ENCODE measurements at regions not wholly inside any gene's neighbourhood (a gene's known extent, or its start where the extent isn't known, plus 50 kb on each side); places are given as distances from the start of the nearest gene placed in this dataset.

GRCh38 chr7:13518738-13519137 lies 470.7 kb downstream of the ETV1 start:
- no peak for DNase-seq

- no peak for DNase-seq
Measured at GRCh38 chr7:13524076-13524475, 465.4 kb downstream of the ETV1 start.

- DNase-seq: no peak
Measured at GRCh38 chr7:13532028-13532753, 457.3 kb downstream of the ETV1 start.

- no peak for DNase-seq
Measured at GRCh38 chr7:13538669-13539068, 450.8 kb downstream of the ETV1 start.

- DNase-seq: no peak
Measured at GRCh38 chr7:13540429-13540828, 449.0 kb downstream of the ETV1 start.

GRCh38 chr7:13541326-13541725 lies 448.1 kb downstream of the ETV1 start:
- DNase-seq: no peak

- no peak for DNase-seq
Measured at GRCh38 chr7:13542451-13542850, 447.0 kb downstream of the ETV1 start.

GRCh38 chr7:13551503-13551902 lies 438.0 kb downstream of the ETV1 start:
- DNase-seq: no peak

GRCh38 chr7:13560441-13560840 lies 429.0 kb downstream of the ETV1 start:
- no peak for DNase-seq

GRCh38 chr7:13563257-13563656 lies 426.2 kb downstream of the ETV1 start:
- peak; percentile 1 for DNase-seq

GRCh38 chr7:13563680-13564079 lies 425.8 kb downstream of the ETV1 start:
- no peak for DNase-seq

- DNase-seq: no peak
Measured at GRCh38 chr7:13577566-13578145, 411.8 kb downstream of the ETV1 start.

GRCh38 chr7:13578294-13578693 lies 411.2 kb downstream of the ETV1 start:
- DNase-seq: no peak

GRCh38 chr7:13581097-13581496 lies 408.4 kb downstream of the ETV1 start:
- DNase-seq: no peak

- no peak for DNase-seq
Measured at GRCh38 chr7:13593854-13594253, 395.6 kb downstream of the ETV1 start.

- no peak for DNase-seq
Measured at GRCh38 chr7:13602036-13602435, 387.4 kb downstream of the ETV1 start.

- DNase-seq: no peak
Measured at GRCh38 chr7:13603016-13603415, 386.4 kb downstream of the ETV1 start.

GRCh38 chr7:13603661-13604060 lies 385.8 kb downstream of the ETV1 start:
- no peak for DNase-seq

- DNase-seq: no peak
Measured at GRCh38 chr7:13604178-13604577, 385.3 kb downstream of the ETV1 start.

- DNase-seq: no peak
Measured at GRCh38 chr7:13610372-13610771, 379.1 kb downstream of the ETV1 start.

- no peak for DNase-seq
Measured at GRCh38 chr7:13615679-13616078, 373.8 kb downstream of the ETV1 start.

- DNase-seq: no peak
Measured at GRCh38 chr7:13627455-13627854, 362.0 kb downstream of the ETV1 start.

GRCh38 chr7:13628239-13629001 lies 361.0 kb downstream of the ETV1 start:
- DNase-seq: no peak

Measured in activated CD4-positive, alpha-beta T cell treated with anti-CD3 and anti-CD28 coated beads, Interleukin-10, Interleukin-2, amounts not matched to agents 100 ng/mL and 50 ng/mL, durations not matched to agents 16 hours and 8 hours (primary cell).